Activated CD4-positive, alpha-beta memory T cell treated with anti-CD3 and anti-CD28 coated beads for 36 hours (primary cell): ENCODE measurements at regions not wholly inside any gene's neighbourhood (a gene's known extent, or its start where the extent isn't known, plus 50 kb on each side); places are given as distances from the start of the nearest gene placed in this dataset.

Experiments used
- CTCF ChIA-PET: fragments of 350-600 bp; sonication (Branson Sonifier 250); formaldehyde crosslinking; loops from one replicate; lab custom pipeline; 2021; ENCODE audit warnings: antibody characterized with exemption, inconsistent platforms; lab: Charles Lee
- POLR2A ChIA-PET: fragments of 350-600 bp; sonication (Branson Sonifier 250); formaldehyde crosslinking; loops from one replicate; lab custom pipeline; 2021; ENCODE audit warnings: antibody characterized with exemption; lab: Charles Lee
- DNase-seq: peaks from one replicate; pipeline ENCODE4 v3.0.0-alpha.2; 2020
- H3K27ac Mint-ChIP-seq: one replicate; pipeline ENCODE4 v1.8.0; 2021; ENCODE audit warnings: mixed read lengths
- H3K27me3 Mint-ChIP-seq: one replicate; pipeline ENCODE4 v1.8.0; 2021; ENCODE audit warnings: mixed read lengths
- H3K36me3 Mint-ChIP-seq: one replicate; pipeline ENCODE4 v1.8.0; 2021; ENCODE audit warnings: mixed read lengths
- H3K4me1 Mint-ChIP-seq: one replicate; pipeline ENCODE4 v1.8.0; 2021; ENCODE audit warnings: low read depth, mixed read lengths
- H3K4me3 Mint-ChIP-seq: one replicate; pipeline ENCODE4 v1.8.0; 2021; ENCODE audit warnings: mild to moderate bottlenecking, mixed read lengths
- H3K9me3 Mint-ChIP-seq: one replicate; pipeline ENCODE4 v1.8.0; 2021; ENCODE audit warnings: mixed read lengths
- intact Hi-C: fragments of 100-400 bp; cut with micrococcal nuclease; formaldehyde crosslinking; loops from one replicate; pipeline ENCODE4 v1.15.1; 2023

GRCh38 chr2:177314722-177315264 lies 50.3 kb upstream of the NFE2L2 start:
- intact Hi-C loops: no loop called here
- H3K4me1 Mint-ChIP-seq: peaks cover 10% of the 10 kb centered on the region
- POLR2A ChIA-PET: no interaction called here

GRCh38 chr2:177315364-177315763 lies 50.8 kb upstream of the NFE2L2 start:
- no peak for DNase-seq
- H3K4me3 Mint-ChIP-seq: no peak overlapping the region
- POLR2A ChIA-PET: no interaction called here
- H3K9me3 Mint-ChIP-seq: peaks cover 3% of the 10 kb centered on the region
- CTCF ChIA-PET: interaction anchor here (1.3 to 2.0 kb wide), 2 partner anchors 18 to 150 kb away, joined by 5 read pairs; no protein-coding TSS in a partner anchor
- H3K36me3 Mint-ChIP-seq: no peaks in the 10 kb centered on the region
- H3K27ac Mint-ChIP-seq: no peak overlapping the region
- H3K4me1 Mint-ChIP-seq: peaks cover 5% of the 10 kb centered on the region
- H3K27me3 Mint-ChIP-seq: no peaks in the 10 kb centered on the region
- intact Hi-C loops: no loop called here

More at GRCh38 chr2:177314722-177315264, 50.3 kb upstream of the NFE2L2 start:
- Mint-ChIP-seq H3K4me3 (no peak overlapping the region), H3K36me3 (no peaks in the 10 kb centered on the region), H3K9me3 (peaks cover 3% of the 10 kb centered on the region), H3K27me3 (no peaks in the 10 kb centered on the region), H3K27ac (no peak overlapping the region)
- no peak for DNase-seq
- CTCF ChIA-PET: interaction anchor here (1.3 to 2.4 kb wide), 3 partner anchors 18 to 154 kb away, joined by 5 to 6 read pairs (median 5); no protein-coding TSS in a partner anchor

GRCh38 chr2:177316756-177317155 lies 52.2 kb upstream of the NFE2L2 start:
- Mint-ChIP-seq H3K27ac (no peak overlapping the region), H3K27me3 (no peaks in the 10 kb centered on the region), H3K36me3 (peaks cover 5% of the 10 kb centered on the region), H3K9me3 (peaks cover 3% of the 10 kb centered on the region), H3K4me3 (no peak overlapping the region), H3K4me1 (no peaks in the 10 kb centered on the region)
- intact Hi-C loops: no loop called here
- POLR2A ChIA-PET: no interaction called here
- CTCF ChIA-PET: no interaction called here
- DNase-seq: no peak

GRCh38 chr2:177317443-177317842 lies 52.9 kb upstream of the NFE2L2 start:
- no peak for DNase-seq
- Mint-ChIP-seq H3K27ac (no peak overlapping the region), H3K27me3 (no peaks in the 10 kb centered on the region), H3K9me3 (no peaks in the 10 kb centered on the region), H3K4me3 (no peak overlapping the region), H3K4me1 (no peaks in the 10 kb centered on the region), H3K36me3 (peaks cover 5% of the 10 kb centered on the region)
- CTCF ChIA-PET: no interaction called here
- POLR2A ChIA-PET: no interaction called here
- intact Hi-C loops: no loop called here

GRCh38 chr2:177317857-177318256 lies 53.3 kb upstream of the NFE2L2 start:
- DNase-seq: no peak
- intact Hi-C loops: no loop called here
- H3K27ac Mint-ChIP-seq: no peak overlapping the region
- no peaks in the 10 kb centered on the region for H3K4me1 Mint-ChIP-seq
- CTCF ChIA-PET: no interaction called here
- H3K27me3 Mint-ChIP-seq: no peaks in the 10 kb centered on the region
- H3K4me3 Mint-ChIP-seq: no peak overlapping the region
- H3K9me3 Mint-ChIP-seq: no peaks in the 10 kb centered on the region
- POLR2A ChIA-PET: no interaction called here
- peaks cover 5% of the 10 kb centered on the region for H3K36me3 Mint-ChIP-seq

- POLR2A ChIA-PET: no interaction called here
- intact Hi-C loops: no loop called here
- CTCF ChIA-PET: no interaction called here
- H3K27ac Mint-ChIP-seq: no peak overlapping the region
- DNase-seq: no peak
- no peaks in the 10 kb centered on the region for H3K9me3 Mint-ChIP-seq
- H3K4me3 Mint-ChIP-seq: no peak overlapping the region
- H3K36me3 Mint-ChIP-seq: peaks cover 5% of the 10 kb centered on the region
- H3K27me3 Mint-ChIP-seq: no peaks in the 10 kb centered on the region
- no peaks in the 10 kb centered on the region for H3K4me1 Mint-ChIP-seq
Measured at GRCh38 chr2:177318613-177319012, 54.1 kb upstream of the NFE2L2 start.

- DNase-seq: no peak
- H3K4me1 Mint-ChIP-seq: no peaks in the 10 kb centered on the region
- CTCF ChIA-PET: no interaction called here
- no peak overlapping the region for H3K4me3 Mint-ChIP-seq
- intact Hi-C loops: no loop called here
- POLR2A ChIA-PET: no interaction called here
- H3K27me3 Mint-ChIP-seq: no peaks in the 10 kb centered on the region
- H3K9me3 Mint-ChIP-seq: no peaks in the 10 kb centered on the region
- peaks cover 5% of the 10 kb centered on the region for H3K36me3 Mint-ChIP-seq
- no peak overlapping the region for H3K27ac Mint-ChIP-seq
Measured at GRCh38 chr2:177320596-177320995, 56.1 kb upstream of the NFE2L2 start.

- no peak overlapping the region for H3K4me3 Mint-ChIP-seq
- no peaks in the 10 kb centered on the region for H3K27me3 Mint-ChIP-seq
- ChIA-PET CTCF (no interaction called here), POLR2A (no interaction called here)
- DNase-seq: no peak
- H3K27ac Mint-ChIP-seq: no peak overlapping the region
- H3K36me3 Mint-ChIP-seq: peaks cover 5% of the 10 kb centered on the region
- intact Hi-C loops: no loop called here
- no peaks in the 10 kb centered on the region for H3K4me1 Mint-ChIP-seq
- H3K9me3 Mint-ChIP-seq: no peaks in the 10 kb centered on the region
Measured at GRCh38 chr2:177322801-177323261, 58.3 kb upstream of the NFE2L2 start.

GRCh38 chr2:177324797-177325196 lies 60.3 kb upstream of the NFE2L2 start:
- ChIA-PET POLR2A (no interaction called here), CTCF (no interaction called here)
- Mint-ChIP-seq H3K27me3 (no peaks in the 10 kb centered on the region), H3K4me1 (peaks cover 3% of the 10 kb centered on the region), H3K27ac (no peak overlapping the region), H3K36me3 (peaks cover 5% of the 10 kb centered on the region), H3K9me3 (no peaks in the 10 kb centered on the region), H3K4me3 (no peak overlapping the region)
- intact Hi-C loops: no loop called here
- DNase-seq: no peak

GRCh38 chr2:177325554-177325953 lies 61.0 kb upstream of the NFE2L2 start:
- peaks cover 5% of the 10 kb centered on the region for H3K36me3 Mint-ChIP-seq
- POLR2A ChIA-PET: no interaction called here
- no peaks in the 10 kb centered on the region for H3K27me3 Mint-ChIP-seq
- no peak overlapping the region for H3K27ac Mint-ChIP-seq
- no peak overlapping the region for H3K4me3 Mint-ChIP-seq
- no peaks in the 10 kb centered on the region for H3K9me3 Mint-ChIP-seq
- CTCF ChIA-PET: no interaction called here
- H3K4me1 Mint-ChIP-seq: peaks cover 3% of the 10 kb centered on the region
- intact Hi-C loops: no loop called here
- DNase-seq: no peak

- POLR2A ChIA-PET: no interaction called here
Measured at GRCh38 chr2:177326005-177326404, 61.5 kb upstream of the NFE2L2 start.

GRCh38 chr2:177326591-177326990 lies 62.1 kb upstream of the NFE2L2 start:
- H3K27ac Mint-ChIP-seq: no peak overlapping the region
- no peak for DNase-seq
- H3K27me3 Mint-ChIP-seq: no peaks in the 10 kb centered on the region
- H3K4me3 Mint-ChIP-seq: no peak overlapping the region
- POLR2A ChIA-PET: no interaction called here
- no peaks in the 10 kb centered on the region for H3K9me3 Mint-ChIP-seq
- H3K4me1 Mint-ChIP-seq: peaks cover 3% of the 10 kb centered on the region
- intact Hi-C loops: no loop called here
- CTCF ChIA-PET: interaction anchor here (0.8 to 1.6 kb wide), 5 partner anchors 9 to 165 kb away, joined by 3 to 6 read pairs (median 3); no protein-coding TSS in a partner anchor
- no peaks in the 10 kb centered on the region for H3K36me3 Mint-ChIP-seq

More at GRCh38 chr2:177326005-177326404, 61.5 kb upstream of the NFE2L2 start:
- intact Hi-C loops: no loop called here
- no peaks in the 10 kb centered on the region for H3K9me3 Mint-ChIP-seq
- CTCF ChIA-PET: interaction anchor here (0.8 to 1.6 kb wide), 2 partner anchors 10 to 91 kb away, joined by 3 to 5 read pairs; no protein-coding TSS in a partner anchor
- DNase-seq: no peak
- no peaks in the 10 kb centered on the region for H3K27me3 Mint-ChIP-seq
- no peak overlapping the region for H3K27ac Mint-ChIP-seq
- no peak overlapping the region for H3K4me3 Mint-ChIP-seq
- H3K4me1 Mint-ChIP-seq: peaks cover 3% of the 10 kb centered on the region
- H3K36me3 Mint-ChIP-seq: peaks cover under 1% of the 10 kb centered on the region

GRCh38 chr2:177327009-177327408 lies 62.5 kb upstream of the NFE2L2 start:
- no peaks in the 10 kb centered on the region for H3K9me3 Mint-ChIP-seq
- H3K27ac Mint-ChIP-seq: no peak overlapping the region
- peaks cover 3% of the 10 kb centered on the region for H3K4me1 Mint-ChIP-seq
- intact Hi-C loops: no loop called here
- DNase-seq: no peak
- ChIA-PET POLR2A (no interaction called here), CTCF (interaction anchor here (0.8 to 1.6 kb wide), 5 partner anchors 9 to 166 kb away, joined by 3 to 6 read pairs (median 3); no protein-coding TSS in a partner anchor)
- H3K4me3 Mint-ChIP-seq: no peak overlapping the region
- H3K27me3 Mint-ChIP-seq: no peaks in the 10 kb centered on the region
- H3K36me3 Mint-ChIP-seq: no peaks in the 10 kb centered on the region
